A673 (cell line): ENCODE measurements at regions not wholly inside any gene's neighbourhood (a gene's known extent, or its start where the extent isn't known, plus 50 kb on each side); places are given as distances from the start of the nearest gene placed in this dataset.

Source experiments
- EZH2 ChIP-seq: fragments of 200-600 bp; sonication (generic); IDR thresholded peaks from 2 replicates; pipeline ENCODE4 v1.6.1; 2017; ENCODE audit warnings: borderline replicate concordance, low read depth, mild to moderate bottlenecking, mixed read lengths, antibody characterized with exemption, low read length; ENCODE audit not compliant: poor library complexity, severe bottlenecking
- TF ChIP-seq, protein P1 (sequence below): fragments of 300-800, 200-600 bp; sonication (generic); conservative IDR thresholded peaks from 2 replicates; pipeline ENCODE4 v1.5.1; 2017; ENCODE audit warnings: low read depth, mild to moderate bottlenecking, antibody characterized with exemption, low read length, moderate library complexity, mixed read lengths

GRCh38 chr5:125719681-125720347 lies 703.4 kb upstream of the GRAMD2B start:
- TF ChIP-seq, protein P1, sequence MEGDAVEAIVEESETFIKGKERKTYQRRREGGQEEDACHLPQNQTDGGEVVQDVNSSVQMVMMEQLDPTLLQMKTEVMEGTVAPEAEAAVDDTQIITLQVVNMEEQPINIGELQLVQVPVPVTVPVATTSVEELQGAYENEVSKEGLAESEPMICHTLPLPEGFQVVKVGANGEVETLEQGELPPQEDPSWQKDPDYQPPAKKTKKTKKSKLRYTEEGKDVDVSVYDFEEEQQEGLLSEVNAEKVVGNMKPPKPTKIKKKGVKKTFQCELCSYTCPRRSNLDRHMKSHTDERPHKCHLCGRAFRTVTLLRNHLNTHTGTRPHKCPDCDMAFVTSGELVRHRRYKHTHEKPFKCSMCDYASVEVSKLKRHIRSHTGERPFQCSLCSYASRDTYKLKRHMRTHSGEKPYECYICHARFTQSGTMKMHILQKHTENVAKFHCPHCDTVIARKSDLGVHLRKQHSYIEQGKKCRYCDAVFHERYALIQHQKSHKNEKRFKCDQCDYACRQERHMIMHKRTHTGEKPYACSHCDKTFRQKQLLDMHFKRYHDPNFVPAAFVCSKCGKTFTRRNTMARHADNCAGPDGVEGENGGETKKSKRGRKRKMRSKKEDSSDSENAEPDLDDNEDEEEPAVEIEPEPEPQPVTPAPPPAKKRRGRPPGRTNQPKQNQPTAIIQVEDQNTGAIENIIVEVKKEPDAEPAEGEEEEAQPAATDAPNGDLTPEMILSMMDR, result no peak
- TF ChIP-seq EZH2, result no peak
